T-helper 2 cell treated with Interferon-gamma antibody and Interleukin-4, amounts not matched to agents 5 μg/mL and 100 μg/mL, for 36 hours (primary cell): ENCODE measurements at regions not wholly inside any gene's neighbourhood (a gene's known extent, or its start where the extent isn't known, plus 50 kb on each side); places are given as distances from the start of the nearest gene placed in this dataset.

Experiments
- DNase-seq: peaks from one replicate; pipeline ENCODE4 v3.0.0; 2021; ENCODE audit warnings: low spot score
- H3K27ac Mint-ChIP-seq: one replicate; pipeline ENCODE4 v1.8.0; 2021; ENCODE audit warnings: mild to moderate bottlenecking, mixed read lengths
- H3K27me3 Mint-ChIP-seq: one replicate; pipeline ENCODE4 v1.8.0; 2021; ENCODE audit warnings: low read depth, mixed read lengths
- H3K36me3 Mint-ChIP-seq: one replicate; pipeline ENCODE4 v1.8.0; 2021; ENCODE audit warnings: low read depth, mixed read lengths
- H3K4me1 Mint-ChIP-seq: one replicate; pipeline ENCODE4 v1.8.0; 2021; ENCODE audit warnings: low read depth, mixed read lengths
- H3K4me3 Mint-ChIP-seq: one replicate; pipeline ENCODE4 v1.8.0; 2022; ENCODE audit warnings: mild to moderate bottlenecking, moderate library complexity, mixed read lengths
- H3K9me3 Mint-ChIP-seq: one replicate; pipeline ENCODE4 v1.8.0; 2021; ENCODE audit warnings: mixed read lengths

DNA sequence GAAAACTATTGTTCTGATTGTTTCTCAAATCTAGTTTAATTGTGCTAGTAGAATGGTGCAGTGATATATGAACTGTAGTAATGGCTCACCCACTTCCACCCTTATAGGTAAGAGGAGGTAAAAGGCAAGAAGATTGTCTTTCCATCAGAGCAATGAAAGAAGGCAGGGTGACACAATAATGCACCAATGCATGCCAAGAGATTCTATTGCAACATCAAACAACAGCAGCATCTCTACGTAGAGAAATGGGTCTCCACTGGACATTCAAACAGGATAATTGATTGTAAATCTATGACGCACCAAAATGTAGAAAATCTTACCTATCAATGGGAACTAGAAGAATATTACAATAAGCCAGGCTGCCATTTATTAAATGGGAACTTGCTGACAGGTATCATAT, 107.0 kb upstream of the ISL1 start:
- Mint-ChIP-seq H3K36me3 (no peaks in the 10 kb centered on the region), H3K4me1 (no peaks in the 10 kb centered on the region), H3K27ac (no peak overlapping the region), H3K27me3 (no peaks in the 10 kb centered on the region), H3K4me3 (no peak overlapping the region), H3K9me3 (peaks cover 10% of the 10 kb centered on the region)
- no peak for DNase-seq

DNA sequence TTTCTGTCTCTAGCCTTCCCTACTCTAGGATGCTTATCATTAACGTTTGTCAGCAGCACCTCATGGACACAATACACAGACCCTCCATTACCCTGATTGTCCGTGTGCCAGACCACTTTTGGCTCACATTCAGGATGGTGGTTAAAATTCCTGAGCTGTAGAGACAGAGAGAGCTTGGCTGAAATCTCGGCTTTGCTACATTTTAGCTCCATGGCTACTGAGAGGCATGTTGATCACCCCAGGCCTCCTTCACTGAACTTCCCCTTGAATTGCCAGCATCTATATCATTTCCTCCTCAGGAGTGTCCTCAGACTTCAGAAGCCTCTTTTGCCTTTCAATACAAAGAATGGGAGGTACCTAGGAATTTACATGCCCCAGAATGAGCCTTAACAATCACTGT, 104.7 kb upstream of the ISL1 start:
- Mint-ChIP-seq H3K36me3 (no peaks in the 10 kb centered on the region), H3K4me3 (no peak overlapping the region), H3K4me1 (no peaks in the 10 kb centered on the region), H3K9me3 (peaks cover 4% of the 10 kb centered on the region), H3K27ac (no peak overlapping the region), H3K27me3 (no peaks in the 10 kb centered on the region)
- DNase-seq: no peak

DNA sequence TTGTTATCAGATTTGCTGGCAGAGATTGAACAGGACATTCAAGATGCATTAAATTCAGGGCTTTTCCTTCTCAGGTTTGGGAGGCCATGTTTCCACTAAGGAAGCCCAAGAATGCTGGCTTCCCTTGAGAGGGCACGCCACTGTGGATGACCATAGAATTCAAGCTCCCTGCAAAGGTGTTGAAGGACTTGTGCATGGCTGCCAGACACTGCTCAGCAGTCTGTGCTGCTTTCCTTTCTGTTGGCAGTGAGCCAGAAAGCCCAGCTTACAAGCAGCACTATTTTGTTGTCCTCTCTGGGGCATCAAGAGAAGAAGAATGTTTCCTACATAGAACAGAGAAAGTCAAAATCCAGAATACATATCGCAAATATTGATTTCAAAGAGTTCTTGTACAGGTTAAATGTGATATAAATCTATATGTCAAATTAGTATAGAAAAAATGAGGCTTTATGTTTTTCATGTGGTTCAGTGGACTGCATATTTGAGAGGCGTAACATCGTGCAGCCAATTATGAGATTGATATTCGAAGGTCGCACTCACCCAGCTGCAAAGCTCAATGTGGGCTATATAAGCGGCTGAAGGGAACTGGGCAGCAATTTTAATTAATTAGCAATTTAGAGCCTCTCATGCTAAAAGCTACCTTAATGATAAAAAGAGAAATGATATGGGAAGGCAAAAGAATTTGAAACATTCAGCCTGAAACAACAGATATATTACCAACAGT, 103.1 kb upstream of the ISL1 start:
- H3K36me3 Mint-ChIP-seq: no peaks in the 10 kb centered on the region

DNA sequence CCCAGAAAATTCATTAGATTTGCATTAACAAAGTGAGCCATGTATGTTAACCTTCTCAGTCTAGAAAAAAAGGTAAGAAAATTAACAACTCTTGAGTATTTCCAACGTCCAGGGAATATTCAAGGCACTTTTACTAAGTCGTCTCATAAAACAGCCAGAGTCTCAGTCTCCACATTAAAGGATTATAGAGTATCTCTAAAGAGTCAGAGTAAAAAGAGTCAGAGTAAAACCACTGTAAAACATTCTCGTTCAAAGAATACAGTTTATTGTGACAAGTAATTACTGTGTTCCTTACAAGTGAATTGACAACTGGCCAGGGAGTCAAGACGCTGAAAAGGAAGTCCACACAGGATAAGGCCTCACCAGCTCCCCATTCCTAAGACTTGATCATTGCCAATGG, 97.2 kb upstream of the ISL1 start:
- no peaks in the 10 kb centered on the region for H3K4me1 Mint-ChIP-seq
- no peaks in the 10 kb centered on the region for H3K36me3 Mint-ChIP-seq
- H3K4me3 Mint-ChIP-seq: no peak overlapping the region
- DNase-seq: no peak
- no peaks in the 10 kb centered on the region for H3K27me3 Mint-ChIP-seq
- no peak overlapping the region for H3K27ac Mint-ChIP-seq
- H3K9me3 Mint-ChIP-seq: no peaks in the 10 kb centered on the region

More for the DNA sequence above, 103.1 kb upstream of the ISL1 start:
- H3K9me3 Mint-ChIP-seq: peaks cover 4% of the 10 kb centered on the region
- no peak for DNase-seq
- no peak overlapping the region for H3K27ac Mint-ChIP-seq
- H3K4me3 Mint-ChIP-seq: no peak overlapping the region
- H3K4me1 Mint-ChIP-seq: no peaks in the 10 kb centered on the region
- no peaks in the 10 kb centered on the region for H3K27me3 Mint-ChIP-seq

DNA sequence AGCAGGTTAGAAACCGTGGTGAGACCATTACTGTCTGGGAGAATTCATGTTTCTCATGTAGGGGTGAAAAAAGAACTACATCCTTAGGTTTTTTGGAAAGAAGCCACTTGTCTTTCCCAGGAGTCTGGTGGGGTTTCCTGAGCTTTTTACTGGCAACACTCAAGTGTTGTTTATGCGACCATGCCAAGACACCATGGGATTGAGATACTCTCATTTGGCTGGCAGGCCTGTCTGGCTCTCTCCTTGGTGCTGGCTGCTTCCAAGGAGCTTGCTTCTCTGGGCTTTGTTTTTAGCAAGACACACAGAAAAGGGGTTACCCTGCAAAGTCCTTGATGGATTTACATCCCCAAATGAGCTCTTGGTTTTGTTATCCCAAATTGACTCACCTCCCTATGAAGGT, 80.9 kb upstream of the ISL1 start:
- no peaks in the 10 kb centered on the region for H3K36me3 Mint-ChIP-seq
- H3K27me3 Mint-ChIP-seq: no peaks in the 10 kb centered on the region

DNA sequence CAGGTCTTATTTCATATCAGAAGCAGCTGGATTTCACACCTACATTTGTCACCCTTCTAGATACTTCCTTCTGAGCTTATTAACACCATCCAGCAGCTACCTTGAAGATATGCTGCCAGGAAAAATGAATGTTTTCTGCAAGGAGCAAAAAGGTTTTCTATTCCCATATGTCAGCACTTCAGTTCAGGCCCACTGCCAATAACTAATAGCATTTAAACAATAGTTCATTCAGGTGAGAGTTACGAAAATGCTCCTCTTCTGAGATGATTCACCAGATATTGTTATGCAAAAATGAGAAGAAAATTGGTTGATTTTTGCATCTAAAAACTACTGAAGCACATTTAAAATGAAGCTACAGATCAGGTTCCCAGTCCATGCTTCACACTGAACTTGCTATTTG, 56.4 kb upstream of the ISL1 start:
- H3K4me3 Mint-ChIP-seq: no peak overlapping the region
- no peaks in the 10 kb centered on the region for H3K4me1 Mint-ChIP-seq
- no peak for DNase-seq
- no peaks in the 10 kb centered on the region for H3K9me3 Mint-ChIP-seq
- H3K27ac Mint-ChIP-seq: no peak overlapping the region
- no peaks in the 10 kb centered on the region for H3K36me3 Mint-ChIP-seq
- H3K27me3 Mint-ChIP-seq: no peaks in the 10 kb centered on the region

More for the DNA sequence above, 80.9 kb upstream of the ISL1 start:
- DNase-seq: no peak
- Mint-ChIP-seq H3K4me1 (no peaks in the 10 kb centered on the region), H3K27ac (no peak overlapping the region), H3K4me3 (no peak overlapping the region), H3K9me3 (peaks cover 26% of the 10 kb centered on the region)
